GM13977 (cell line): ENCODE measurements at regions not wholly inside any gene's neighbourhood (a gene's known extent, or its start where the extent isn't known, plus 50 kb on each side); places are given as distances from the start of the nearest gene placed in this dataset.

Experiments used
- DNase-seq: peaks from one replicate; pipeline ENCODE4 v3.0.0; 2012; ENCODE audit warnings: low spot score
- in situ Hi-C: fragments of 300-500 bp; cut with MboI; formaldehyde crosslinking; loops from one replicate; pipeline ENCODE4 v1.12.0; 2022; ENCODE audit warnings: low sequenced_read_pairs, low pct_unique_long_range_greater_than_20kb, mixed read lengths, inconsistent platforms; ENCODE audit not compliant: unreplicated experiment
- TF ChIP-seq, protein P1 (sequence below): IDR thresholded peaks from 2 replicates; pipeline ENCODE4 v1.5.1; 2012; ENCODE audit warnings: mild to moderate bottlenecking, control low read depth; ENCODE audit not compliant: insufficient read depth; ENCODE audit errors: extremely low read depth, missing control alignments

DNA sequence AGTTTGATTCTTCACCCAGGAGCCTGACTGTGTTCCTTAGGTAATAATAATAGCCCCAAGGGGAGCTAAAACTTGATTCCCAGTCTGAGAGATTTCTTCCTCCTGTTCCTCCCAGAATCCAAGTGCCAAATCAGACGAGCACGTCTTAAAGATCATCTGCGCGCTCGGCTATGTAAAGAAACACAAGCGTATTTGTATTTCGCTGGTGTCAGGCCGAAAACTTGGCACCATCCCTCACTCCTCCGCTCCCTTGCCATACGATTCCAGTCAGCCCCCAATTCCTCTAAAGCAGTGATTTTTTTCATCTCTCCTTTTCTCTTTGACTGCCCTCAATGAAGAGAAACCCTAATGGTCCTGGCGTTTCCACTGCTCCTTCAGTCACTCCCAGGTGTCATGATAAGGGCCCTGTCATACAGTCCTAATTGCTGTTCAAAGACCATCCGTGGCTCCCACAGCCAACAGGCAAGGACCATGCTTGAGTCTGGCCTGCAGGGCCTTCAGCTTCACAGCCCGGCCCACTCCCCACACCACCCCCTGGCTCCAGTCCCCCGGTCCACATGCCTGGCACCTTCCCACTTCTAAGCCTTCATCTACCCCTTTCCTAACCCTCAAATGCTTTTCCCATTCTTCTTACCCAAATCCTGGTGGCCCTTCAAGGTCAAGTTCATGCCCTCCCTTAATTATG, 130.8 kb upstream of the ID2 start:
- no peak for DNase-seq
- in situ Hi-C loops, result no loop called here
- TF ChIP-seq, protein P1, sequence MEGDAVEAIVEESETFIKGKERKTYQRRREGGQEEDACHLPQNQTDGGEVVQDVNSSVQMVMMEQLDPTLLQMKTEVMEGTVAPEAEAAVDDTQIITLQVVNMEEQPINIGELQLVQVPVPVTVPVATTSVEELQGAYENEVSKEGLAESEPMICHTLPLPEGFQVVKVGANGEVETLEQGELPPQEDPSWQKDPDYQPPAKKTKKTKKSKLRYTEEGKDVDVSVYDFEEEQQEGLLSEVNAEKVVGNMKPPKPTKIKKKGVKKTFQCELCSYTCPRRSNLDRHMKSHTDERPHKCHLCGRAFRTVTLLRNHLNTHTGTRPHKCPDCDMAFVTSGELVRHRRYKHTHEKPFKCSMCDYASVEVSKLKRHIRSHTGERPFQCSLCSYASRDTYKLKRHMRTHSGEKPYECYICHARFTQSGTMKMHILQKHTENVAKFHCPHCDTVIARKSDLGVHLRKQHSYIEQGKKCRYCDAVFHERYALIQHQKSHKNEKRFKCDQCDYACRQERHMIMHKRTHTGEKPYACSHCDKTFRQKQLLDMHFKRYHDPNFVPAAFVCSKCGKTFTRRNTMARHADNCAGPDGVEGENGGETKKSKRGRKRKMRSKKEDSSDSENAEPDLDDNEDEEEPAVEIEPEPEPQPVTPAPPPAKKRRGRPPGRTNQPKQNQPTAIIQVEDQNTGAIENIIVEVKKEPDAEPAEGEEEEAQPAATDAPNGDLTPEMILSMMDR, result no peak

GRCh38 chr2:8551622-8552074, 130.2 kb upstream of the ID2 start:
- peak; percentile 66 for DNase-seq
- TF ChIP-seq, protein P1, result no peak
- in situ Hi-C loops, result no loop called here

- TF ChIP-seq, protein P1, result no peak
- no peak for DNase-seq
- in situ Hi-C loops, result no loop called here
These were observed 129.5 kb upstream of the ID2 start for GRCh38 chr2:8552293-8552801.

DNA sequence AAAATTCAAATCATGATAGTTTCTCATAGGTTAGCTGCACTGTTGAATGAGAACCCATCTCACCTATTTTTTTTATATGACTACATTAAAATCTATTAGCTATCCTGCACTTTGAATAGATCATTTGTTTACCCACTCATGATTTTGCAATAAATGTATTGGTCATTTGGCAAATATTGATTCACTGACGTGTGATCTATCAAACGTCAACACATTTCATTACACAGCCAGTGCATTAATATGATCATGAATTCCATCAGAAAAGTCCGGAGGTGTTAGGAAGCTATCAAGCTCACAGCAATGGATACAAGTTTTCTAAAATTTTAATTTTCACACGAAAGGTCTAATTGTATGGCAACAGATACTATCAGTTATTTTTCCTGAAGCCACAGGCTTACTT, 128.2 kb upstream of the ID2 start:
- no peak for DNase-seq
- in situ Hi-C loops, result no loop called here
- TF ChIP-seq, protein P1, result no peak

- TF ChIP-seq, protein P1, result no peak
- no peak for DNase-seq
- in situ Hi-C loops, result no loop called here
These were observed 127.5 kb upstream of the ID2 start for GRCh38 chr2:8554296-8554806.

GRCh38 chr2:8555543-8555942, 126.3 kb upstream of the ID2 start:
- in situ Hi-C loops, result no loop called here
- TF ChIP-seq, protein P1, result no peak
- no peak for DNase-seq

DNA sequence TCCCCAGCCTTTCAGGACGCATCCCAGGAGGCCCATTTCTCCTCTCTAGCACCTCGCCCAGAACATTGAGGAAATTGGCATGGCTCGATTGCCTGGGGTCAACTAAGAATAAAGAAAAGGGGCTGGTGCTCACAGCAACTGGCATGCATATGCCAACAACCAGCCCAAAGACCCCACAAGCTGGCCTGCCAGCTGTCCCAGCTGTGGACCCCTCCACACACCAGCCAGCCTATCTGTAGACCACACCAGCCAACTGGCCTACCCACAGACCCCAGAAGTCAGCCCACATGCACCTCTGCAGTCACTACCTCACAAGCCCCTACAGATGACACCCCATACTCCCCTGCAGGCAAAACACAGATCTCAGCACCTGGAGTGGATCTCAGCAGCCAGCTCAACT, 123.8 kb upstream of the ID2 start:
- TF ChIP-seq, protein P1, result no peak
- no peak for DNase-seq
- in situ Hi-C loops, result no loop called here
